BJ (cell line): ENCODE measurements at regions not wholly inside any gene's neighbourhood (a gene's known extent, or its start where the extent isn't known, plus 50 kb on each side); places are given as distances from the start of the nearest gene placed in this dataset.

Experiments
- CTCF ChIA-PET: fragments of 350-600 bp; formaldehyde crosslinking; extraction: SDS; loops from one replicate; lab custom pipeline; 2021; ENCODE audit warnings: antibody characterized with exemption, inconsistent platforms; lab: Yijun Ruan, JAX
- POLR2A ChIA-PET: fragments of 300-600 bp; sonication (Branson Sonifier 250); formaldehyde crosslinking; extraction: SDS; loops from one replicate; lab custom pipeline; 2021; ENCODE audit warnings: antibody characterized with exemption; lab: Charles Lee
- DNase-seq: peaks from one replicate; pipeline ENCODE4 v3.0.0-alpha.2; 2011; ENCODE audit warnings: low read depth
- H3K27me3 ChIP-seq: 2 replicates; pipeline ENCODE4 v1.6.0; 2011; ENCODE audit warnings: low read length; ENCODE audit not compliant: control insufficient read depth, insufficient read depth
- H3K36me3 ChIP-seq: 2 replicates; pipeline ENCODE4 v1.5.1; 2011; ENCODE audit warnings: low read length; ENCODE audit not compliant: control insufficient read depth, insufficient read depth
- H3K4me3 ChIP-seq: 2 replicates; pipeline ENCODE4 v1.5.1; 2011; ENCODE audit warnings: low read depth, mild to moderate bottlenecking, control low read depth, low read length
- CTCF ChIP-seq: IDR thresholded peaks from 2 replicates; pipeline ENCODE4 v1.5.1; 2011; ENCODE audit warnings: low read depth, mild to moderate bottlenecking, control low read depth, inconsistent platforms, low read length, moderate library complexity; ENCODE audit not compliant: insufficient read depth

GRCh38 chr2:118714118-118714517 lies 133.3 kb downstream of the EN1 start:
- CTCF ChIA-PET: interaction anchor here (1.1 kb wide), 1 partner anchor 11 kb away, joined by 3 read pairs; no protein-coding TSS in a partner anchor

GRCh38 chr2:118711603-118712002 lies 135.8 kb downstream of the EN1 start:
- TF ChIP-seq CTCF: no peak
- H3K27me3 ChIP-seq: no peaks in the 10 kb centered on the region
- CTCF ChIA-PET: interaction anchor here (0.8 kb wide), 1 partner anchor 13 kb away, joined by 3 read pairs; no protein-coding TSS in a partner anchor
- DNase-seq: no peak
- POLR2A ChIA-PET: no interaction called here
- no peak overlapping the region for H3K4me3 ChIP-seq
- H3K36me3 ChIP-seq: no peaks in the 10 kb centered on the region

More at GRCh38 chr2:118714118-118714517, 133.3 kb downstream of the EN1 start:
- POLR2A ChIA-PET: no interaction called here
- no peak for DNase-seq
- H3K27me3 ChIP-seq: no peaks in the 10 kb centered on the region
- H3K36me3 ChIP-seq: no peaks in the 10 kb centered on the region
- TF ChIP-seq CTCF: no peak
- no peak overlapping the region for H3K4me3 ChIP-seq

- Histone ChIP-seq H3K27me3 (no peaks in the 10 kb centered on the region), H3K4me3 (no peak overlapping the region), H3K36me3 (no peaks in the 10 kb centered on the region)
- CTCF ChIA-PET: no interaction called here
- no peak for TF ChIP-seq CTCF
- POLR2A ChIA-PET: no interaction called here
- no peak for DNase-seq
Measured at GRCh38 chr2:118710481-118710880, 137.0 kb downstream of the EN1 start.

GRCh38 chr2:118709786-118710185 lies 137.7 kb downstream of the EN1 start:
- no peak for DNase-seq
- H3K27me3 ChIP-seq: no peaks in the 10 kb centered on the region; the same call in 1 of the 2 replicates
- H3K36me3 ChIP-seq: no peaks in the 10 kb centered on the region
- ChIA-PET POLR2A (no interaction called here), CTCF (no interaction called here)
- TF ChIP-seq CTCF: no peak
- no peak overlapping the region for H3K4me3 ChIP-seq

GRCh38 chr2:118706844-118707243 lies 140.6 kb downstream of the EN1 start:
- POLR2A ChIA-PET: no interaction called here

More at GRCh38 chr2:118706844-118707243, 140.6 kb downstream of the EN1 start:
- peaks cover 2% of the 10 kb centered on the region; the same call in 1 of the 2 replicates for H3K27me3 ChIP-seq
- no peak for TF ChIP-seq CTCF
- H3K4me3 ChIP-seq: no peak overlapping the region
- CTCF ChIA-PET: no interaction called here
- no peak for DNase-seq
- no peaks in the 10 kb centered on the region for H3K36me3 ChIP-seq
